NCI-H510A treated with DMSO at 0.1 percent for 48 hours (cell line): ENCODE measurements at regions not wholly inside any gene's neighbourhood (a gene's known extent, or its start where the extent isn't known, plus 50 kb on each side); places are given as distances from the start of the nearest gene placed in this dataset.
A peak's percentile ranks its signal among the peaks of the same experiment; 100 is the strongest.
"Not testable (repeated sequence)": the region's sequence is repeated elsewhere in the genome, so short reads cannot be mapped to it uniquely, and the experiment has no call there.

ENCODE experiments used
- DNase-seq: peaks from one replicate; lab custom pipeline; 2025; lab: John Stamatoyannopoulos, UW

DNA sequence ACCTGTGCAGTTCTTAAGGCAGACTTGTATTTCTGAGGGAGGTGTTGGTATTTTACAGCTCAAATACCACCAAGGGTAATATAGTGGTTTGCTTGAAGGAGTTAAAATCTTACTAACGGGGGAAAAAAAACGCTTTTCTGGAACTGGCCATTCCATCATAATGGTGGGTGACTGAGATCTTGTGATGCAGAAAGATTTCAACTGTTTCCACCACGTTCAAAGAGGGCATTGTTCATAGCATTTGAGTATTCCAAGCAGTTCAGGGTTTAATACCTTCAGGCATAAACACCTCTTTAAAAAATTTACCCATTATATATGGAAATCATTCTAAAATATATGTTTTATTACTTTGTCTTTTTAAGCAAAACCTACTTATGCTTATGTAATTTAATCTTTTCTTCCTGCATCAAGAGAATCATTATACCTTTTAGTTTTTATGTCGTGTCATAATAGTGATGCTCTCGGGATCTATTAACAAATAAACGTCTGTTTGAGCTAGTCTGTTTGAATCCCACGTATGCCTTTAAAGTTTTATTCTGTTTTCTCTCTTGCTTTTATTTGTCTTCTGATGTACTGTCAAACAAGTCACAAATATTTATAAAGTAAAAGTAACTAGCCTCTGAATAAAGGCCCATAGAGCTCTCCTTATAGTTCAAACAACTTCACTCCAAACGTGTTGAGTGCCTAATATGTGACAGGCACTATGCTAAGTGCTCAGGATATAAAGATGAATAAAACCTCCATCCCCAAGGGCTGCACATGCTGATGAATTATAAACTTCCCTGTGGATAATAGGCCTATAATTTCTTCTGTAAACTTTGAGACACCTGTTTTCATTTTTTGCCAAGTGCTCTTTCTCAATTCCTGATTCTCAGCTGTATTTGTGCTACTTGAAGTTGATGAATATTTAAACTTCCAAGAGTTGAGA lies 298.8 kb upstream of the FERMT1 start:
- DNase-seq, result peak; percentile 51

DNA sequence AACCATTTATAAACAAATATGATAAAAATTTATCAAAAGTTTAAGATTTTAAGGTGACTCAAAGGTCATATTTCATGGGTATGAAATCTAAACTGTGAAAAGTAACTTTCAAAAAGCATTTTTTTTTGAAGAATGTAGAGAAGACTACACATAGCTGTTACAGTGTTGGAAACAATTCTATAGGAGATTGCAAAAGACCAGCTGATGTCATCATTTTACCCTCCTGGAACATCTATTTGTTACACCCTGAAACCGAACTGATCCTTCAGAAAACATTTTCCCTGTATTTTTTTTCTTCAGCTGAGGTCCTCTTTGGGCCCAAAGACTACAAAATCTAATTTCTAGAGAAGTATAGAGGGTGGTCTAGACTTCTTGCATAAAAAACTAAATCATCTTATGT lies 297.5 kb upstream of the FERMT1 start:
- DNase-seq, result peak; percentile 48

DNA sequence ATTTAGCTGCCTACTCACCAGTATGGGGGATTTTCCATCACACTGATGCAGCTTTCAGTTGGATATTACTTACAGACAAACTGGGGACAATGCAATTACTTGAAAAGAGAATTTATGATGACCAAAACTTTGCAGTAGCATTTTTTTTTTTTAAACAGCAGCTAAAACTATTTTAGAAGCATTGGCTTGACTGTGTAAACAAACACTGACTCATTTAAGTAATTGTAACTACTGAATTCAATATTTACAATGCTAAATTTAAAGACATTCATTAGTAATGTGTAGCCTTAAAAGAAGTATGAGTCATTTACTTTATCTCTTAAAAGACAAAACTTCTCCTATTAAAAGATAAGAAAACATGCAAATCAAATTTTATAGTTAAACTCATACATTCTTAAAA lies 295.9 kb upstream of the FERMT1 start:
- DNase-seq, result no peak

DNA sequence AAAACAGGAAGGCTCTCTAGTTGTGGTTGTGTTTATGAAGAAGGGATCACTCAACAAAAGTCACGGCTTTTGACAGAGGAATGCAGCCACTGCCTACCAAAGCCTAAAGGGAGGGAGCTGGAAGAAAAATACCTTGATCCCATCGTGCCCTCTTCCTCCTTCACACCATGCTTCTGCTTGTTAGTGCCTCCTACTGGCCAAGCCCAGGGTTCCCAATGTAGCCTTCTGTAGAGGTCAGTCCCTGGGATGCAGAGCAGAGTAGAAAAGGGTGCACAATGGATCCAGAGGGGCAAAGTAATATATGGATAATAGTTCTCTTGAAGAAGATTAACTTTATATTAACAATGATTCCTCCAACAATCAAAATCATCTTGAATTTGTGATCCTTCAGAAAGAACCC lies 293.5 kb upstream of the FERMT1 start:
- no peak for DNase-seq

DNA sequence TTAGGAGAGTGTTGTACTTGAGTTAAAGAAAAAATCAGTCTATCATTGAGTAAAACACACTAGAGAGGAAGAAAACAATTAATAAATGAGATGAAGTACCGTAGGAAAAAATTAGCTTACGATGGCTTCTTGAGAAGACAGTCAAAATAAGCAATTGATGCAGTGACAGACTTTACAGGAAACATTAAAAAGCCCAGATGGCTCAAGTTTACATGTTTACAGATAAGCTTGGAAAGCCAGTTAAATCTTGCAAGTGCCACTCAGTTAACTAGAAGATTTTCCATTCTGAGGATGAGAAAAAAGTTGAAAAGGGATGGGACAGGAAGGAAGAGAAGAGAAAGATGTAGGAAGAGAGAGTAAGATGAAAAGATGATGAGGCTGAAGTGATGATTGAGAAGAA lies 288.8 kb upstream of the FERMT1 start:
- DNase-seq, result no peak

DNA sequence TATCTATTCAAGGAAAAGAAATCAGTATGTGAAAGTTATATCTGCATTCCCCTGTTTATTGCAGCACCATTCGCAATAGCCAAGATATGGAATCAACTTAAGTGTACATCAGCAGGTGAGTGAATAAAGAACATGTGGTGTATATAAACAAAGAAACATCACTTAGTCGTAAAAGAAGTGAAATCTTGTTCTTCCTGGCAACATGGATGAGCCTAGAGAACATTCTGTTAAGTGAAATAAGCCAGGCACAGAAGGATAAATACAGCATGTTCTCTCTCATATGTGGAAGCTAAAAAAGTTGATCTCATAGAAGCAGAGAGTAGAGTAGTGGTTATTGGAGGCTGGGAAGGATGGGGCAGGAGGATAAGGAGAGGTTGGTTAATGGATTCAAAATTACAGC lies 287.9 kb upstream of the FERMT1 start:
- DNase-seq, result no peak

DNA sequence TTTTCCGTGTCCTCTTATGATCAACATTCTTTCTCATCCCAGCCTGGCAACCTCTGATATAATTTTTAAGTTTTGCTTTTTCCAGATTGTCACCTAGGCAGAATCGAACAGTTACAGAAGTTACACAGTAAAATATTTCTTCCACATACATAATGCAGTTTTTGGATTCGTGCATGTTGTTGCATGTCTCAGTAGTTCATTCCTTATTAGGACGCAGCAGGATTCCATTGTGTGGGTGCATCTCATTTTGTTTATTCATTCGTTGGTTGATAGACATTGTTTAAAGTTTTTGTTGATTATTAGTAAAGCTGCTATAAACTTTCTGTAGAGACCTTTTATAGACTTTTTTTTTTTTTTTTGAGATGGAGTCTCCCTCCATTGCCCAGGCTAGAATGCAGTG lies 284.3 kb upstream of the FERMT1 start:
- no peak for DNase-seq

DNA sequence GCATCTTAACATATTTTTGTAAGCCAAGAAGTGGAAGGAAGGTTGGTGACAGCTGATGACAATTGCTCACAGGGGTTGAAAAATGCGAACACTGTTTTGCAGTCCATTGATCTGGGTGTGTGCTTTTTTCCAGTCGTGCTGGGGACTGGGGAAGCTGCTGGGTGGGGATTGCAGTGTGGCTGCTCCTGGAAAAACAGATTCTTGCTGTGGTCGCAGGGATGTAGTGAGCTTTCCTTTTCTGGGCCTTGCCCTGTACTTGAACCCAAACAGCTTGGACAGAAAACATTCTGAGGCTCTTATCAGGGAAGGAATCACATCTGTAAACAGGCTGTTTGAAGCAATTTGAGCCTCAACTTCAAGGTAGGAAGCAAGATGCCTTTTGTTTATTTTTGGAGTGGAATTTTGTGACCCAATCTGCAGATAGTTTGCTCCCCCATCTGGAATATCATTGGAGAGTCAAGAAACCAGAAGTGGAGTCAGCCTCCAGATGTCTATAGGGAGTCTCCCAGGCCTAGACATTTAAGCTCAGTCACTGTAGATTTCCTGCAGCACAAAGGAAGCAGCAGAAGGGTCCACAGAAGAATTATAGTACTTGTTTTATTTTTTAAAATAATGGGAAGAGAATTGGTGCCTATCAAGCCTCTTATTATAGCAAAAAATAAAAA lies 279.2 kb upstream of the FERMT1 start:
- no peak for DNase-seq

DNA sequence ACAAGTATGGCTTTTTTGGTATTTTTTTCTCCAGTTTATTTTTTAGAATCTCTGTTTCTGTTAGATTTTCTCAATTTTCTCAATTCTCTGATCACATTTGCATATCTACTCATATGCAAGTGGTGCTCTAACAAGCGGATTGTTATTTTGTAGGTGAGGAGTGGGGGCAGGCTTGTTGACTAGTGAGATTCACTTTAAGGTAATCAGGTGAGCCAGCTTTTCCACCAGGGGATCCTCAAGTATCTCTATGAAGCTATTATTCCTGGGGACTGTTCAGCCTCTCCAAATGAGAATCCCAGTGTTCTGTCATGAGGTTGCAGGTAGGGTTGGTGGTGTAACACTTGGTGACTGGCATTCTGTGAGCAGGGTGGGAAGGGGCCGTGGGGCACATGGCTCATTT lies 274.3 kb upstream of the FERMT1 start:
- peak; percentile 26 for DNase-seq

DNA sequence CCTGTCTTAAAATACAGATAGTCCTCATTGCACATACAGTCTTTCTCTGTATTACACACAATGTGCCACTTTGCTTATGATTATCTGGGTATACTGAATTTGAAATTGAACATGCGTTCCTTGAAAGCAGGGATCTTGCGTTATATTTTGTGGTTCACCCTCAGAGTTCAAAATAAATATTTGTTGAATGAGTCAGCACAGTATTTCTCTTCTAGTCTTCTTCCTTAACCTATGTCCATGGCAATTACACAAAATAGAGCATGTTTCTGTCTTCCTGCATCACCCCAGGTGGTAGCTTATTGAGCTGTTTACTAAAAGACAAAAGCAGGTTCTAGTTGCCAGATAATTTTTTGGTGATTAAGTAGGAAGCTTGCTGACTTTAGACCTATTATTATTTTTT lies 272.9 kb upstream of the FERMT1 start:
- DNase-seq, result peak; percentile 79

DNA sequence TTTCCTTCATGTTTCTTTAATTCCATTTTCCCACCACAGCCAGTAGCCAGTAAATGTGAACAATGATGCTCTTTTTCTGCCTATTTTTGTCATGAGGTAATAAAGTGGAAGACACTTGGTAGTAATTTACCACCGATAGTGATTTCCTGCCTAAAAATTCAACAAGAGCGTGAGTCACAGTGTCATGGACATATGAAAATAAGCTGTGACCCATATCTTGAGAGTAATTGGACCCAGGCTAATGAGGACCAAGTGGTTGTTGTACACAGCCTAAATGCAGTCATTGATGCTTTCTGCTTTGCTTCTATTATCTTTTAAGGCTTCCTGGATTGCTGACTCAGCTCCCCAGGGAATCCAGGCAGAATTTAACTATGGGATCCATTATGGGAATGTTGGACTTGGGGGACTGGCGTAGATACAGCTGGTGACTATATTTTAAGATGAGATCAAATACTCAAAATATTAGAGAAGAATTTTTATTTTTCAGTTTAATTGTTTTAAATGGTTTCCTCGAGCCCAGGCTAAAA lies 265.9 kb upstream of the FERMT1 start:
- no peak for DNase-seq

DNA sequence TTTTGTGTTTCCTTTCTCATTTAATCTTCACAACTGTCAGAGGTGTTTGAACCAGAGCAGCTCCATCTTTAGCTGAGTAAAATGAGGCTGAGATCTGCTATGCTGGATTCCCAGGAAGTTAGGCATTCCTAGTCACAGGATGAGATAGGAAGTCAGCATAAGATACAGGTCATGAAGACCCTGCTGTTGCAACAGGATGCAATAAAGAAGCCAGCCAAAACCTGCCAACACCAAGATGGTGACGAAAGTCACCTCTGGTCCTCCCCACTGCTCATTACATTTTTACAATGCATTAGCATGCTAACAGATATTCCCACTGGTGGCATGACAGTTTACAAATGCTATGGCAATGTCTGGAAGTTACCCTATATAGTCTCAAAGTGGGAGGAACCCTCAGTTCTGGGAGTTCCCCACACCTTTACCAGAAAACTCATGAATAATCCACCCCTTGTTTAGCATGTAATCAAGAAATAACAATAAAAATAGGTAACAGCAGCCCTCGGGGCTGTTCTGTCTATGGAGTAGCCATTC lies 262.2 kb upstream of the FERMT1 start:
- no peak for DNase-seq

DNA sequence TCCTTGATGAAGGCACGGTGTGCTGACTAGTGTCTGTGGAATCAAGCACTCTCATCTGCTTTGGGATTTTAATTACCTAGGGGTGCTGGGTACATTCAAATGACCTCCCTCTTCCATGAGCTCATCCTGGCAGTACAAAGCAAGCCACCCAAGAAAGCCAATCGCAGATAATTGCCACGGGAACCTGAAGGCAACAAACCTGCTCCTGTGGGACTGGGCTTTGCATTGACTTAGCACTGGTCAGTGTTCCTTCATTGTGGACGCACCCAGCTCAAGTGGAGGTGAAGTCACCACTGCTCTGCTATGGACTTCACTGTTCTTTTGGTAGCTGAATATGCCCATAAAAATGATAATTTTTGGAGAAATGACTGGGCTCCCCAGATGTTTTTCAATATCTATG lies 261.6 kb upstream of the FERMT1 start:
- no peak for DNase-seq

DNA sequence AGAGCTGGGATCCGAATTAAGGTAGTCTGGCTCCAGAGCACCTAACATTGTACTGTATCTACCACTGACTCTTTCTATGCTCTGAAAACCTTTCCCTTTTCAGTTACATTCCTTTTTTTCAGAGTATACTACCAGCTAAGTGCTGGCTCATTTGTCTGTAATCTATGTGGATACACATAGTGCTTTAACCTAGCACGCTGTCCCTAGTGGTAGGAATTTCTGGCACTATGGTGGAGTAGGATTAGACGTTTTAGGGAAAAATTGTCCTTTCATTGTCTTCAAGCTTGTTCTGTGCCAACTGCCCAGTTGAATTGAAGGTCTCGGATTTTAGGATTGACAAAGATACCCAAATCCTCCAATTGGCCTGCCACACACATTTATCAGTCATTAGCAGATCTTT lies 259.1 kb upstream of the FERMT1 start:
- no peak for DNase-seq

DNA sequence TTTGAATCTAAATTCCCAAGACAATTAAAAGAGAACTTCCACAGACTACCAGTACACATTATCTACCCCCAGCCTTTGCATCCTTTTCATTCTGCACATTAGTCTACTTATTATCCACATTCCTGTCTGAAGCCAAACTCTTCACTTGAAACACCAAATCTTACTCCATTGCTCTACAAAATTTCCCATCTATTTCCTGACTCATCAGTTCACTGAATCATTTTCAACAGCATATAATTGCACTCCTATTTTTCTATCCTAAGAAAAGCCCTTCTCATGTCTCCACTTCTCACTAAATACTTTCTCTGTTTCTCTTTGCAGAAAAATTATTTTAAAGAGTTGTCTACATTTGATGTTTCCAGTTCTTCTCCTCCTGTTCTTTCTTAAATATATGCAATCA lies 239.4 kb upstream of the FERMT1 start:
- DNase-seq, result no peak

DNA sequence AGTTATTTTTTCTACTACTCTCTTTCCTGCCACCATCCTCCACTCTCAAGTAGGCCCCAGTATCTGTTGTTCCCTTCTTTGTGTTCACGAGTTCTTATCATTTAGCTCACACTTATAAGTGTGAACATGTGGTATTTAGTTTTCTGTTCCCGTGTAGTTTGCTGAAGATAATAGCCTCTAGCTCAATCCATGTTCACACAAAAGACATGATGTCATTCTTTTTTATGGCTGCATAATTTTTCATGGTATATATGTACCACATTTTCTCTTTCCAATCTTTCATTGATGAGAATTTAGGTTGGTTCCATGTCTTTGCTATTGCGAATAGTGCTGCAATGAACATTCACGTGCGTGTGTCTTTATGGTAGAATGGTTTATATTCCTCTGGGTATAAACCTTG lies 237.9 kb upstream of the FERMT1 start:
- no peak for DNase-seq

DNA sequence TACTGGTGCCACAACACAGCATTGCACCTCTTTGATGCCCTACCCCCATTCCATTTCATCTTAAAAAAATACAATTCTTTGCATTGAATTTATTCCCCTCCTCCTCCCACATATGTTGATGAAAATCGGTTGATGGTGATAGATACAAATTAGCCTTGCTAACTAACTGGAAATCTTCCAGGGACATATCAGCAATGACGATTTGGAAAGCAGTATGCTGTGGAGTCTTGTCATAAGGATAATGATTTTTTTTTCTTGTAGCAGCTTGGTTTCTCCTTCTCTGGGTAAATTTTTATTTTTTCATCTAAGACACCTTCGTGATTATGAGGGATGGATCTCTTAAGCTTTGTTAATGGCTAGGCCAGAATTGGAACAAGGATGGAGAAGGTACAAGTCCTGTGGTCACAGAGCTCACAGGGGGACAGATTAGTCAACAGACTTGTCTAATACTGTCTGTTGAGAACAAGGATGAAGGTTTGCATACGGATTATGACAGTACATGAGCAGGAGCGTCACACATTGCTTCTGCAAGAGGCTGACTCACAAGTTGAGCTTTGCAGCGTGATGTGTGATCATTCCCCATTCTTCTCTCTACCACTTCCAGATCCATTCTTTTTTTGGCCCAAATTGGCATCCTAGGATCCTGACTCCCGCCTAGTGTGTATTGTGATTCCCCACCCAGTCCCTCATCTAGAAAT lies 233.1 kb upstream of the FERMT1 start:
- no peak for DNase-seq

DNA sequence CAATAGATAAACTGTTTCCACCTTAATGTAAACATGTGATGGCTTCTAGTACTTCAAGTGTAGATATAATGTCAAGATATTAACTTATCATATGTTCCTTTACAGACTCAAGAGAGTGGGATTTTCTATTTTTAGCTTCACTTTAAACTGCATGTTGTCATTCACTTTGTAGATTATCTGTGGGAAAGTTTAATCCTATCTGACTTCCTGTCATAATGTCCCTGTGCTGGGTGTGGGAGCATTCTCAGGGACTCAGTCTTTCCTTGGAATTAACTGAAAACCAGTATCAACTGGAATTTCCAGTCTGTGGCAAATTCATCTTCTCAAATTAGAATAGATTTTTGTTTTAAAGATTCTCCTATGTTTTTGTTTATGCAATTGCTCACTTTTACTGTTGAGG lies 226.1 kb upstream of the FERMT1 start:
- peak; percentile 33 for DNase-seq

DNA sequence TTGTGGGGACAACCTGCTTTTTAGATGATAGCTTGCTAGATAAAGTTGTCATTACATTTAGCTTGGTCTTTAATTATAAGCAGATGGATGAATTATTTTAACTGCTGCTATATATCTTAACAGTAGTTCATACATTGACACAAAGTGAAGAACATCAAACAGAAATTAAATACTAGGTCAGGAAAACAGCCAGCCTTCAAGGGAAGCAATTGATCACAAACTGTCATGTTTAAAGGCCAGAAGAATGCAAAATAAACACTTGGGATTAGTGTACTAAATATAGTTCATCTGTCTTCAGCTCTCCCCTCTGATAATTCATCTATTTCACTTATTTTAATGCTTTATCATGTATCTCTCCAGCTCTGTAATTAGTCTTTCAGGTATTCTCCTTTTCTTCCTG lies 225.1 kb upstream of the FERMT1 start:
- DNase-seq, result peak; percentile 39

DNA sequence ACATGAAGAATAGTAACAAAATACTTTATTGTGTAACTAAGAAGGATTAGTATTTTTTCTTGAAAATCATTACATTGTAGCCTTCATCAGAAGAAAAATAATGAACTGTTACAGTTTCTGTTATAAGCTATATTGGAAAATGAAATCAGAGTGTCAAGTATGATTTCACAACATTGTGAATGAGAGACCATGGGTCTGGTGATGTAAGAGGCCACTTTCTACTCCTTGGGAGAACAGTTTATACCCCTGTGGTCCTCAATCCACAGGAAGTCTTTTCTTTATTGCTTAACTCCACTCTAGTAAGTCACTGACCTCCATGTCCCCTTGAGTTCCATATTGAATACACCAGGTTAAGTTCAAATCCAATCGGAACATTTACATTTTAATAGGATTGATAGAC lies 218.7 kb upstream of the FERMT1 start:
- DNase-seq, result no peak

DNA sequence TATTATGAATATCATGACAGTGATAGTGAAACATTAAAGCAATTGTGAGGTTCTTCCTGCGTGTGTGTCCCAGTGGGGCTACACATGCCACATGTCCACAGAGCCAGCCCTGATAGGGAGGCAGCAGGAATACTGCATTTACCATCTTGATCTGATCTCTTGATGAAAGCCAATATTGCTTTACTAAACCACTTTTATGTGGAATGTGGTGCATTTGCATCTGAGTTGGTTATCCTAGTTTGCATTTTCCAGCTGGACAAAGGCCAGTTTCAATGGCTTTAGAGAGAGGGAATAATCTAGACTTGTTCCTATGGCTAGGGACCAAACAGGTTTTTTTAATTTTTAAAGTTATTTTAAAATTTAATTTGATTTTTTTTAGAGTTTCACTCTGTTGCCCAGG lies 216.3 kb upstream of the FERMT1 start:
- no peak for DNase-seq

DNA sequence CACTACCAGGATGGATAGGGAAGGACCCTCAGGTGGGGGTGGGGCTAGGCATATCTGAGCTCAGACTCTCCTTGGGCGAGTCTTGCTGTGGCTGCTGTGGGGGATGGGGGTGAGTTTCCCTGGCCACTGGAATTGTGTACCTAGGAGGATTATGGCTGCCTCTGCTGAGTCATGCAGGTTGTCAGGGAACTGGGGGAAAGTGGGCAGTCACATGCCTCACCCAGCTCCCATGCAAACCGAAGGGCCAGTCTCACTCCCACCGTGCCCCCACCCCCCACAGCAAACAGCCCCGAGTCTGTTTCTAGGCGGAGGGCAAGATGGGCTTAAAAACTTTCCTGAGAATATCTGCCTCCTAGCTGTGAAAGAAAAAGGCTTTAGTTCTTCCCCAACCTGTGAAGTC lies 210.3 kb upstream of the FERMT1 start:
- DNase-seq, result no peak

DNA sequence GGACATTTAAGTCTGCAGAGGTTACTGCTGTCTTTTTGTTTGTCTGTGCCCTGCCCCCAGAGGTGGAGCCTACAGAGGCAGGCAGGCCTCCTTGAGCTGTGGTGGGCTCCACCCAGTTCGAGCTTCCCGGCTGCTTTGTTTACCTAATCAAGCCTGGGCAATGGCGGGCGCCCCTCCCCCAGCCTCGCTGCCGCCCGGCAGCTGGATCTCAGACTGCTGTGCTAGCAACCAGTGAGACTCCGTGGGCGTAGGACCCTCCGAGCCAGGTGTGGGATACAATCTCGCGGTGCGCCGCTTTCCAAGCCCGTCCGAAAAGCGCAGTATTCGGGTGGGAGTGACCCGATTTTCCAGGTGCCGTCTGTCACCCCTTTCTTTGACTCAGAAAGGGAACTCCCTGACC lies 198.4 kb upstream of the FERMT1 start:
- DNase-seq, result not testable (repeated sequence)
